DMS 273 (cell line): ENCODE measurements at regions not wholly inside any gene's neighbourhood (a gene's known extent, or its start where the extent isn't known, plus 50 kb on each side); places are given as distances from the start of the nearest gene placed in this dataset.
"Not testable (repeated sequence)": the region's sequence is repeated elsewhere in the genome, so short reads cannot be mapped to it uniquely, and the experiment has no call there.

ENCODE experiments used
- DNase-seq: peaks from one replicate; lab custom pipeline; 2025; ENCODE audit not compliant: unreplicated experiment; lab: John Stamatoyannopoulos, UW

GRCh38 chr10:5268743-5269142 lies 72.1 kb downstream of the AKR1C4 start:
- no peak for DNase-seq

- no peak for DNase-seq
Observed at GRCh38 chr10:5269791-5270190, 73.2 kb downstream of the AKR1C4 start.

DNA sequence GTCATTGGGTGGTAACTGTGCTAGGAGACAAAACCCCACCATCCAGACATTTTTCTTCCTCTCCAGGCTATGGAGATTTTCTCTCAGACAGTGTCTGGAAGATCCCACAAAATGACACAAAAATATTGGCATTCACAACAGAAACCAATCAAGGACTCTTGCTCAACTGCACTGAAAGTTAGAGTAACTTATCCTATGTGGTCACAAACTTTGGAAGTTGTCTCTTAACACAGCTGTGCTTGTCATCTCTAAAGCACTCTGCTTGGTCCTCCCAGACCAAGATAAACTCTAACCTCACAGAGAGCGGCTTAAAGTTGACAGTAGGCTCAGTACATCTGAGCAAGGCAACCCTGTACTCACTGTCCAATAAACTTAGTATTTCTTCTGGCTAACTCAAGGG lies 74.9 kb downstream of the AKR1C4 start:
- DNase-seq = no peak

DNA sequence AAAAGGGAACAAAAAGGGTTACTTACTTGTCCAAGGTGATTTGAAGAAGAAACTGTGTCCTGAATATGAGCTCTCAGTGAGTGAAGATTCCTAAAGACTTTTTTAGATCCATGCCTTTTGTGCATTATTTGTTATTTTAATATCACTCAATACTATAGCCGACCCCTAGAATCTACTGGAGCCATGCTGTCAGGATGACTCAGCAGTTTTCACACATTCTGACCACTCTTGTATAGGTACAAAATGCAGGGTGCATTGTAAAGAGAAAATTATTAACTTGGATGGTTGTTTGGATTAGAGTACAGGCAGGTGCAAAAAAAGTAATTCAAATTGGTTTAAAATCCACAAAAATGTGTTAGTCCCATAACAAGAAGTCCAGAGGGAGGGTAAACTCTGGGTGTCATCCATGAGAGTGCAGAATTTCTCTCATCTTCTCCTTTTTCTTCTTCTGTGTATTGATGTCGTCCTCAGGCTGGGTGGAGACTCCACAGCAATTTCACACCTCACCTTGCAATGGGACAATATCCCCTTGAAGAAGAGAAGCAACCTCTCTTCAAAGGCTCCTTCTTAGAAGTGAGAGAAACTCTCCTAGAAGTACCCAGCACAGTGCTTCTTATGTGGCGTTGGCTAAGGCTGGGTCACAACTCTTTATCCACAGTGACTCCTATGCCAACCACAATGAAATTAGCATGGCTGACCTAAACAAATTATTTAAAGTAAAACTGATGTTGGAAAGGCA lies 75.6 kb downstream of the AKR1C4 start:
- DNase-seq = no peak

DNA sequence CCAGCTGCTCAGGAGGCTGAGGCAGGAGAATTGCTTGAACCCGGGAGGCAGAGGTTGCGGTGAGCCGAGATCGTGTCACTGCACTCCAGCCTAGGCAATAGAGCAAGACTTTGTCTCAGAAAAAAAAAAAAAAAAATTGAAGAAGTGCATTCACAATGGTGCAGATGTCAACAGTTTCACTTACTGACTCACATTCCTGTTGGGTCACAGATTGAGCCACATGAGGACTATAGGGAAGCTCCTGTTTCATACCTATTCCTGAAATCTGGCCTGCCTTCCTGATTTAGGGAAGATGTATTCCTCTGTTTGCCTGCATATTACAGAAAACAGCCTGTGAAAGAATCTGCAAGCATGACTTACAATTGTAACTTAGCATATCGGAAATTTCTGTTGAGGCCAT lies 78.2 kb downstream of the AKR1C4 start:
- DNase-seq = no peak

DNA sequence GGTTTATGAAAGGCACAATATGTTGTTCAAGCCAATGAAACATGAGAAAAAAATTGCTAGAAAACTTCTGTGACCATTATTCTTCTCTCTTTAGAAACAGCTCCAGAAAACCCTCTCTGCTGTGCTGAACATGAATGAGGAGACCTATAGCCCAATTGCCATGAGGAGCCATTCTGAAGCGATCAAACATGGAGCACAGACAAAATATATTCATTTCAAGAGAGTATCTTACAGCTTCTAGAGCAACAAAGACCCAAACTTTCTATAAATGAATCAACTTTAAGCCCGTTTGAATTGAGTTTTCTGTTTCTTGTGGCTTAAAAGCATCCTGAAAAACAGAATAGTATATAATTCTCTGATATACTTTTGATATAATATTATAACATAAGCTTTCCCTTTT lies 83.4 kb upstream of the UCN3 start:
- DNase-seq = no peak

- DNase-seq = no peak
Observed at GRCh38 chr10:5282137-5282536, 82.6 kb upstream of the UCN3 start.

DNA sequence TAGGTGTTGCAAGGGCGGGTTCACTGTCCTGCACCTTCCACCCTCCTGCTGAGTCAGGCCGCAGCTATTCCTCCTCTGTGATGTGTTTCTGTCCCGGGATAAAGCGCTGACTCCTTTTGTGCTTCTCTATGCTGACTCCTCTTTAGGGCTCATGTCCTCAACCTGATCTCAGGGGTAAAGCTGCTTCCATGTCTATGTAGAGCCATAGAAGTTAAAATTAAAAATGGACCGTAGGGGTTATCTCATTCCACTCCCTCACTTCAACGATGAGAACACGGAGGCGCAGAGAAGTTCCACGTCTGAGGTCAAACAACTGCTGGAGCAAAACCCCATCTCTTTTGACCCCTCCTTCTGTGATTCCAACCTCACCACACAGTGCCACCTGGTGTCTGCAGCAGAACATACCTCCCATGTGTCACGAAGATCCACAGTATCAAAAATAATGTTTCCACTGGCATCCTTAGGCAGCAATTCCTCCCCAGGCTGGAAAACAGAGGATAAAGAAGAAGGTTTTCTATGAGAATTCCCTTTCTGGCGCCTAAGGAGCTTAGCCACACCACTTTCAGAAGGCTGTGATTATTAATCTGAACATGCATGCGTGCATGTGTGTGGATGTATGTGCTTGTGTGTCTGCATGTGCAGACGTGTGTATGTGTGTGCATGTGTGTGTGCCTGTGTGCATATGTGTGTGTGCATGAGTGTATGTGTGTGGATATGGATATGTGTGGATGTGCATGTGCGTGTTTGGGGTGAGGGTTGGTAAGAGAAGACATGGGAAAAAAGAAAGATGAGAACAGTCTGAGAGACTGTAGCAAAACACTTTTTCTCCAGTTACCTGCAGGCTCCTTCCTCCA lies 81.2 kb upstream of the UCN3 start:
- DNase-seq = peak; percentile 58

- no peak for DNase-seq
Observed at GRCh38 chr10:5284311-5285057, 80.3 kb upstream of the UCN3 start.

GRCh38 chr10:5285186-5285585 lies 79.6 kb upstream of the UCN3 start:
- no peak for DNase-seq

DNA sequence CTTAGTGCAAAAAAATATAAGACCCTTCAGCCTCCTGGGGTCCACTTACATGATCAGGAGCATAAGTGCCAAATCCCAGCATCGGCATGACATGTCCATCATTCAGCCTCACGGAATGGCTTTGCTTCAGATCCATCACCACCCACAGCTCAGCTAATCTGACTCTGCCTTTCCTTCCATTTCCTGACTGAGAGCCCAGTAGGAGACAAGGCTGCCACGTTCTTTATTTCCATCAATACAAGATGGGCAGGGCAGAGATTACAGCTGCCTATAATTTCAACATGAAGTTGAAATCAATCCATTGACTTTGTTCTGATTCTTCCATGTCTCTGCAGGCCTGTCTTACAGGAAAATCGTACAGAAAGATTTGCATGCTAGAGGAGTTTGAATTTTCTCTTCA lies 76.4 kb upstream of the UCN3 start:
- no peak for DNase-seq

- DNase-seq = not testable (repeated sequence)
Observed at GRCh38 chr10:5289228-5289627, 75.5 kb upstream of the UCN3 start.

GRCh38 chr10:5291501-5292195 lies 73.1 kb upstream of the UCN3 start:
- no peak for DNase-seq

DNA sequence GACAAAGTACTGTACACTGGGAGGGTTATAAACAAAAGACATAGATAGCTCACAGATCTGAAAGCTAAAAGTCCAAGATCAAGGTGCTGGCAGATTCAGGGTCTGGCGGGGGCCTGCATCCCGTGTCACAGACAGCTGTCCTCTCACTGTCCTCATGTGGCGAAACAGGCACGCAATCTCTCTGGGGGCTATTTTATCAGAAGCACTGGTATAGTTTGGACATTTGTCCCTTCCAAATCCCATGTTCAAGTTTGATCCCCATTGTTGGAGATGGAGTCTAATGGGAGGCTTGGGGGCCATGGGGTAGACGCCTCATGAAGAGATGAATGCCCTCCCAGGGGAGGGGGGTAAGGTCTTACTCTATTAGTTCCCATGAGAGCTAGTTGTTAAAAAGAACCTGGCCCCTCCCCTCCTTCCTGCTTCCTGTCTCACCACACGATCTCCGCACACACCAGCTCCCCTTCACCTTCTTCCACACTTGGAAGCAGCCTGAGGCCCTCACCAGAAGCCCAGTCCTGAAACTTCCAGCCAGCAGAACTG lies 72.5 kb upstream of the UCN3 start:
- no peak for DNase-seq

GRCh38 chr10:5292970-5293369 lies 71.8 kb upstream of the UCN3 start:
- DNase-seq = not testable (repeated sequence)

- DNase-seq = peak; percentile 58
Observed at GRCh38 chr10:5293691-5294550, 70.8 kb upstream of the UCN3 start.

DNA sequence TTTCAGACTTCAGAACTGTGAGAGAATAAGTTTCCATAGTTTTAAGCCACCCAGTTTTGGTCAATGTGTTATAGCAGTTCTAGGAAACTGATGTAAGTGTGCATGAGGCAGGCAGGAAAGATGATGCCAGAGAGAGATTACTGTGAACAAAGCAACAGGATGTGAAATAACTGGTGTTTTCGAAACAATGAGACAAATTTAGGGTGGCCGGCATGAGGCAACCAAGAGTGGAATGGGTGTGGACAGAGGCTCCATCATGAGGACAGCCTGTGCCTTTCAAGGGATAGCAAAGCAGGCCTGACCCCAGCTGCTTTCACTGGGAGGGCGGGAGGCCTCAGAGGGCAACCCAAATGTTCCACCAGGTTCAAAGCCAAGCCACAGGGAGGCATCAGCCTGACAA lies 67.3 kb upstream of the UCN3 start:
- no peak for DNase-seq

DNA sequence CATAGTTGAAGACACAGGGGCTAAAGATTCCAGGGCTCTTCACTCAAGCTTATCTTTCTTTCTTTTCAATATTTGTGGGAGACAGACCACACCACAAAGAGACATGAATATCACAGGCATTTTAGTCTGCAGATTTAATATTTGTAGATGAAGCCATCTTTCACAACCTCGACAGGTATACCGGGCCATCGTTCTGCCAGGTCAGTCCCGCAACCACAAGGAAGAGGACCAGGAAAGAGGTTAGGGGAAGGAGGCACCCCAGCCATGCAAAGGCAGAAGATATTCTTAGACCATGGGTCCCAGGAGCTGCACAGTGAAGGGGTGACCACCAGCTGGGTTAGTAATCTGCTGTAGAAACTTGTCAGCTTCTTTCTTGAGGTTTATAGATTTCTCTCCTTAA lies 66.8 kb upstream of the UCN3 start:
- DNase-seq = no peak

GRCh38 chr10:5299950-5300349 lies 64.8 kb upstream of the UCN3 start:
- no peak for DNase-seq

DNA sequence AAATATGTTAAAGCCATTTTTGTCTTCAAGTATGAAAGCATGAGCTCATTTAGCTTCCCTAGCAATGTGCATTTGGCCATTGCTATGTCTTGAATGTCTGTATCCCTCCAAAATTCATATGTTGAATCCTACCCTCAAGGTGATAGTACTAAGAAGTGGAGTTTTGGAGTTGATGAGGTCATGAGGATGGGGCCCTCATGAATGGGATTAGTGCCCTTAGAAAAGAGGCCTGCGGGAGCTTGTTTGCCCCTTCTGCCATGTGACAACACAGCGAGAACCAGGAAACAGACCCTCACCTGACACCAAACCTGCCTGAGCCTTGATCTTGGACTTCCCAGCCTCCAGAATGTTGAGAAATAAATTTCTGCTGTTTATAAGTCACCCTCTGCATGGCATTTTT lies 61.3 kb upstream of the UCN3 start:
- no peak for DNase-seq
